ENCODE measurements at regions not wholly inside any gene's neighbourhood (a gene's known extent, or its start where the extent isn't known, plus 50 kb on each side); places are given as distances from the start of the nearest gene placed in this dataset.

DNA sequence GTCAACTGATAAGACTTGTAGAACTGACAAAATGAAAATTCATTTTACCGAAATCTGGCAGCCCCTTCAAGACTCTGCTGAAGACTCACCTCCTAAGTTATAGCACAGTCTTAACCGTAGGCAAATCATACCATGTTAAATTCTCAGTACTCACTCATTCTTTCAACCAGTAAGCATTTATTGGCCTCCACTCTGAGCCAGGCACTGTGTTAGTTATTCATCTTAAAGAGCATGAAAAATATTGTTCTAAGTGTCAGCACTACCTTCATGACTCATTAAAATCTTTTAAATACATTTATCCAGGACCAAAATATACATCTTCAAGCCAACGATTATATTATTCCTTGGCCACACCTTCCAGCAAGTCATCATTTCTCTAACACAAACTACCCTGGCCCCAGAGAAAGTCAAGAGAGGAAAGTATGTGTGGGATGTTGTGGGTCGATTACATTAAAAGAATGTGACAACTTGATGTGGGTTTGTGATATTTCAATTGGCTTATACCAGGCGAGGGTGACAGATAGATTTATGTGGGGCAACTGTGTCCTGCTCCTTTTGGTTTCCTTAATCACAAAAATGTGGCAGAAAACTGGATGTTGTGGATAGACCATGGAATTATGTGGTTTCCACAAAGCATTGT is 55.0 kb downstream of the TMEM30B start:
- TF ChIP-seq, protein P1, sequence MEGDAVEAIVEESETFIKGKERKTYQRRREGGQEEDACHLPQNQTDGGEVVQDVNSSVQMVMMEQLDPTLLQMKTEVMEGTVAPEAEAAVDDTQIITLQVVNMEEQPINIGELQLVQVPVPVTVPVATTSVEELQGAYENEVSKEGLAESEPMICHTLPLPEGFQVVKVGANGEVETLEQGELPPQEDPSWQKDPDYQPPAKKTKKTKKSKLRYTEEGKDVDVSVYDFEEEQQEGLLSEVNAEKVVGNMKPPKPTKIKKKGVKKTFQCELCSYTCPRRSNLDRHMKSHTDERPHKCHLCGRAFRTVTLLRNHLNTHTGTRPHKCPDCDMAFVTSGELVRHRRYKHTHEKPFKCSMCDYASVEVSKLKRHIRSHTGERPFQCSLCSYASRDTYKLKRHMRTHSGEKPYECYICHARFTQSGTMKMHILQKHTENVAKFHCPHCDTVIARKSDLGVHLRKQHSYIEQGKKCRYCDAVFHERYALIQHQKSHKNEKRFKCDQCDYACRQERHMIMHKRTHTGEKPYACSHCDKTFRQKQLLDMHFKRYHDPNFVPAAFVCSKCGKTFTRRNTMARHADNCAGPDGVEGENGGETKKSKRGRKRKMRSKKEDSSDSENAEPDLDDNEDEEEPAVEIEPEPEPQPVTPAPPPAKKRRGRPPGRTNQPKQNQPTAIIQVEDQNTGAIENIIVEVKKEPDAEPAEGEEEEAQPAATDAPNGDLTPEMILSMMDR (conservative IDR thresholded peaks at IDR 0.05): no peak
- no peak overlapping the region for H3K27ac ChIP-seq

DNA sequence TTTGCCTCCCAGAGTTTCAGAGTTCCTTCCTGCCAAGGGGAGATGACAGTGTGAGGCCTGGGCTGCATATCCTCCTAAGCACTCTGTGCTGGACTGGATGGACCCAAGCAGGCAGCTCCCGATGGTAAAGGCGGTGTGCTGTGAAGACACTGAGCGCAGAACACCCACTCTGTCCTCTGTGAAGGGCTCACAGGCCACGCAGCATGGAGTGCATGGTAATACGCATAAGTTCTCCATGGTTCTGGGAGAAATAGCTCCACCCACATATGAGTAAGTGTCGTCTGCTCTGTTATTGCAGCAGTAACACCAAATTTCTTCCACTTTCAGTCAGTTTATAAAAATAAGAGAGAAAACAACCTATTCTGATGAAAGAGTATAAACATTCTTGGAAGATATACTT is 55.8 kb downstream of the TMEM30B start:
- TF ChIP-seq, protein P1 (conservative IDR thresholded peaks at IDR 0.05): no peak
- no peak overlapping the region for H3K27ac ChIP-seq

DNA sequence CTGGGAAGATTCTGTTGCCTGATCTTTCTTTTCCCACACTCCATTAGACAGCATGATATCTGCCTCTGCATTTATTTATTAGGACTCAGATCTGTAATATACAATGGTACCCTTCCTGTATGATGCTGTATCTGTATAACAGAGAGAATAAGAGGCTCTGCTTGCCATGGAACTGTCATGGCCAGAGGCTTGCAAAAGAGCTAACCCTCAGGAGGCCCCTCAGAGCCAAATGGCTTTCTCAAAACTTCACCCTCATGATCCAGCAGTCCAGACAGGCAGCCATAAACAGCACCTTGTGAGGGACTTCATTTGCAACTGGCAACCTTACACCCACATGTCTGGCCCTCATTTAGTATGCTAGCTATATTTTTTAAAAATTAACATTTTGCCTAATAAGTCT is 57.6 kb downstream of the TMEM30B start:
- H3K27ac ChIP-seq: no peak overlapping the region
- TF ChIP-seq, protein P1 (conservative IDR thresholded peaks at IDR 0.05): no peak

DNA sequence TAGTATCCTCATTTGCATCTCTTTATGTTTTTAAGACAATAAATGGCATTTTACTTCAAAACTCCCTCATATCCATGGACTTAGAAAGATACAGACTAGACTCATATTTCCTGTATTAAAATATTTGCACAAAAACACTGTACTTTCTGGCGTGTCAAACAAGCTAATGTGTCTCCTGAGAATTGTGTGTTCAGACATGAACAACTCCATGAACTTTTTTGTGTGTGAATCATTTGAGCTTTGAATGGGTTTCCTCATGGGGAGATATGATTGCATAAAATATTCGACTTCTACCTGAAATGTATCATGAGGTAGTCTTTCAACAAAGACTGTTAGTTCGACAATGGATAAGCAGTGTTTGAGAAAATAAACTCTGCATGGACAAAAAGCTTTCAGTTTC is 58.8 kb downstream of the TMEM30B start:
- TF ChIP-seq, protein P1 (conservative IDR thresholded peaks at IDR 0.05): no peak
- peak overlapping the region; percentile 64; the same call in 1 of the 2 replicates for H3K27ac ChIP-seq

DNA sequence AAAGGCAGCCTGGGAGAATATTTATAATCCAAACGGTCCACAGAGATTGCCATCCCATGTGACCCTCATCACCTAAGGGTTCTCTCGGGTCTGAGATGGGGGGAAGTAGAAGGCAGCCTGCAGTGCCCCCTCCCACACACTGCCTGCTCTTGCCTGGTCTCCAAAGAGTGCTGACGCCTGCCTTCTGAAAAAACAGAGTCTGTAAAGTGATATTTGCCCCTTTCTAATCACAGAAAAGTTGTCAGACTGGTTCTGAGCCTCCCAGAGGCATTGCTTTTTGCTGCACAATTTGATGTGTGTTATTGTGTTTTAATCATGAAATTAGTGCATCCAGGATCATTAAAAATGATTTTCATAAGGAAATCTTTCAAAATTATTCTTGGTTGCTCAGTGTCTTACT is 59.2 kb downstream of the TMEM30B start:
- TF ChIP-seq, protein P1 (conservative IDR thresholded peaks at IDR 0.05): no peak
- H3K27ac ChIP-seq: peak overlapping the region; percentile 64

DNA sequence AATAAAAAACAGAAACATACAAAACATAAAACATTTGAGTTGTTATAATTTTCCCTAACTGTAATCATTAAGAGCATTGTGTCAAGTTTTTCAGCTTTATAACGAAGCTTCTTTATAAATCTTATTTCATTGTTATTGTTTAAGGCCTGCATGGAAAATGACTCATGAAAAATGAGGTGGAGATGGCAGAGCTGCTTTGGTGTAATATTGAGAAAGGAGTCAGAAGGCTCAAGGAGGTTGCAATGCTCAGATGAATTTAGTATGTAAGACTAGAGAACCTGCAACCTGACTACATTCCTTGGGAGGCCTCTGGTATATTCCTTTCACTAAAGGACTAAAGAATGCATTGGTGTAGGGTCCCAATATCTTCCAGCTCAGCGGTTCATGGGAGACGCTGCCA is 61.5 kb downstream of the TMEM30B start:
- TF ChIP-seq, protein P1 (conservative IDR thresholded peaks at IDR 0.05): no peak
- no peak overlapping the region for H3K27ac ChIP-seq

DNA sequence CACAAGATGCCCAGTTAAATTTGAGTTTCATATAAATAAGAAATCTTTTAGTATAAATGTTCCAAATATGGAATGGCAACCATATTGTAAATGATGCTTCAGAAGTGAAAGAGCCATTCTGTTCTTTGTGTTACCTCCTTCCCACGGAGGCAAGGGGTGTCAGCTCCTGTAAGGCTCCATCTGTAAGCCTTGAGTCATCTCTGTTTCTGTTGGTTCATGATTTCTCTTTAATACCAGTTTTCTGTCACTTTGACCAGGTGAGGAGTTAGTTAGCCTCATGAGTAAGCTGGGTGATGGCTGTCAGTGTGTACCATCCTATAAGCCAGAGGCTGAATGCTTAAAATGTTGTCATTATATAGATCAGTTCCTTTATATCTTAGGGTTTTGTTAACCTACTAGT is 61.9 kb downstream of the TMEM30B start:
- peak overlapping the region; percentile 74 for H3K27ac ChIP-seq
- TF ChIP-seq, protein P1 (conservative IDR thresholded peaks at IDR 0.05): no peak

Measured in VCaP (cell line).